ENCODE measurements at regions not wholly inside any gene's neighbourhood (a gene's known extent, or its start where the extent isn't known, plus 50 kb on each side); places are given as distances from the start of the nearest gene placed in this dataset.

- H3K4me1 ChIP-seq (ENCODE audit: low read length) = no peaks in the 10 kb centered on the region
- H2AFZ ChIP-seq (ENCODE audit: low read depth, low read length) = no peak overlapping the region
- no peaks in the 10 kb centered on the region for H3K9me3 ChIP-seq (ENCODE audit: insufficient read depth, low read length)
- TF ChIP-seq EZH2phosphoT487 (IDR thresholded peaks at IDR 0.05; ENCODE audit: low read depth) = no peak
- TF ChIP-seq, protein P1, sequence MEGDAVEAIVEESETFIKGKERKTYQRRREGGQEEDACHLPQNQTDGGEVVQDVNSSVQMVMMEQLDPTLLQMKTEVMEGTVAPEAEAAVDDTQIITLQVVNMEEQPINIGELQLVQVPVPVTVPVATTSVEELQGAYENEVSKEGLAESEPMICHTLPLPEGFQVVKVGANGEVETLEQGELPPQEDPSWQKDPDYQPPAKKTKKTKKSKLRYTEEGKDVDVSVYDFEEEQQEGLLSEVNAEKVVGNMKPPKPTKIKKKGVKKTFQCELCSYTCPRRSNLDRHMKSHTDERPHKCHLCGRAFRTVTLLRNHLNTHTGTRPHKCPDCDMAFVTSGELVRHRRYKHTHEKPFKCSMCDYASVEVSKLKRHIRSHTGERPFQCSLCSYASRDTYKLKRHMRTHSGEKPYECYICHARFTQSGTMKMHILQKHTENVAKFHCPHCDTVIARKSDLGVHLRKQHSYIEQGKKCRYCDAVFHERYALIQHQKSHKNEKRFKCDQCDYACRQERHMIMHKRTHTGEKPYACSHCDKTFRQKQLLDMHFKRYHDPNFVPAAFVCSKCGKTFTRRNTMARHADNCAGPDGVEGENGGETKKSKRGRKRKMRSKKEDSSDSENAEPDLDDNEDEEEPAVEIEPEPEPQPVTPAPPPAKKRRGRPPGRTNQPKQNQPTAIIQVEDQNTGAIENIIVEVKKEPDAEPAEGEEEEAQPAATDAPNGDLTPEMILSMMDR (IDR thresholded peaks at IDR 0.05; ENCODE audit: low read depth, low read length) = no peak
- no peak overlapping the region for H3K4me3 ChIP-seq (ENCODE audit: low read length)
- no peaks in the 10 kb centered on the region for H3K36me3 ChIP-seq (replicated peaks; ENCODE audit: low read depth, low read length)
- no peak overlapping the region for H3K9ac ChIP-seq (ENCODE audit: low read length)
- no peaks in the 10 kb centered on the region for H3K79me2 ChIP-seq (ENCODE audit: low read length)
- H3K27me3 ChIP-seq (ENCODE audit: low read depth, low read length) = no peaks in the 10 kb centered on the region
- no peak overlapping the region for H3K27ac ChIP-seq (ENCODE audit: low read length)
- no peaks in the 10 kb centered on the region for H4K20me1 ChIP-seq (ENCODE audit: insufficient read depth, low read length)
- no peak overlapping the region for H3K4me2 ChIP-seq (ENCODE audit: low read length)
Observed at GRCh38 chr2:140002110-140002509, 1221.9 kb upstream of the NXPH2 start.

DNA sequence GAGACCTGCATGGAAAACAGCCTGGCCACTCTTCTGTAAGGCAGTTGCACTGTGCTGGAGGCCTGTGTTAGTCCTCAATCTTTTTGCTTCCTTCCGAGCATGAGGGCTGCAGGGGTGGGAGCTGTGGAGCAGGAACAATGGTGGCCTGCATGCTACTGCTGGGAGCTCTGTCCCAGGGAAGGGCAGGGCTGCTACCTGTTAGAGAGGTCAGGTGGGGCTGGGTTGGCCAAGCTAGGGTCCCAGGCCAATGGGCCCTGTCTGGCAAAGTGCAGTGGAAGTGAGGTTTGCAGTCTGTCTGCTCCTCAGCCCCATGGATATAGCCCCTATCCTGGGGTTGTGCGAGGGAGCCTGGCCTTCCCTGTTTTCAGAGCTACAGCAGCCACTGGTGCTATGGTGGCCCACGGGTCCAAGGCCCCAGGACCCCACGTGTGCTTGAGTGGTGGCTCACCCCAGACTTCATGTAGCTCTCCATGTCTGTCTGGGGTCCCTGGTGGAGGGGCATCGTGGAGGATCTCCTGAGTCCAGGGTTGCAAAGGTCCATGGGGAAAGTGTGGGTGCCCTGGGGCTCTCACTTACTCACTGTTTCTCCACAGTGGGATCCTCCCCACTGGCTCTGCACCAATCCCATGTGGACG lies 1212.6 kb upstream of the NXPH2 start:
- Histone ChIP-seq H3K27me3 (ENCODE audit: low read depth, low read length) (no peaks in the 10 kb centered on the region), H3K4me1 (ENCODE audit: low read length) (no peaks in the 10 kb centered on the region), H2AFZ (ENCODE audit: low read depth, low read length) (no peak overlapping the region), H3K9ac (ENCODE audit: low read length) (no peak overlapping the region), H3K9me3 (ENCODE audit: insufficient read depth, low read length) (no peaks in the 10 kb centered on the region), H3K4me2 (ENCODE audit: low read length) (no peak overlapping the region), H3K27ac (ENCODE audit: low read length) (no peak overlapping the region), H3K4me3 (ENCODE audit: low read length) (no peak overlapping the region), H4K20me1 (ENCODE audit: insufficient read depth, low read length) (no peaks in the 10 kb centered on the region), H3K36me3 (replicated peaks; ENCODE audit: low read depth, low read length) (no peaks in the 10 kb centered on the region), H3K79me2 (ENCODE audit: low read length) (no peaks in the 10 kb centered on the region)
- no peak for TF ChIP-seq EZH2phosphoT487 (IDR thresholded peaks at IDR 0.05; ENCODE audit: low read depth)
- TF ChIP-seq, protein P1 (IDR thresholded peaks at IDR 0.05; ENCODE audit: low read depth, low read length) = no peak

GRCh38 chr2:139992078-139992477 lies 1211.9 kb upstream of the NXPH2 start:
- Histone ChIP-seq H3K4me2 (ENCODE audit: low read length) (no peak overlapping the region), H3K27me3 (ENCODE audit: low read depth, low read length) (no peaks in the 10 kb centered on the region), H3K4me3 (ENCODE audit: low read length) (no peak overlapping the region)

DNA sequence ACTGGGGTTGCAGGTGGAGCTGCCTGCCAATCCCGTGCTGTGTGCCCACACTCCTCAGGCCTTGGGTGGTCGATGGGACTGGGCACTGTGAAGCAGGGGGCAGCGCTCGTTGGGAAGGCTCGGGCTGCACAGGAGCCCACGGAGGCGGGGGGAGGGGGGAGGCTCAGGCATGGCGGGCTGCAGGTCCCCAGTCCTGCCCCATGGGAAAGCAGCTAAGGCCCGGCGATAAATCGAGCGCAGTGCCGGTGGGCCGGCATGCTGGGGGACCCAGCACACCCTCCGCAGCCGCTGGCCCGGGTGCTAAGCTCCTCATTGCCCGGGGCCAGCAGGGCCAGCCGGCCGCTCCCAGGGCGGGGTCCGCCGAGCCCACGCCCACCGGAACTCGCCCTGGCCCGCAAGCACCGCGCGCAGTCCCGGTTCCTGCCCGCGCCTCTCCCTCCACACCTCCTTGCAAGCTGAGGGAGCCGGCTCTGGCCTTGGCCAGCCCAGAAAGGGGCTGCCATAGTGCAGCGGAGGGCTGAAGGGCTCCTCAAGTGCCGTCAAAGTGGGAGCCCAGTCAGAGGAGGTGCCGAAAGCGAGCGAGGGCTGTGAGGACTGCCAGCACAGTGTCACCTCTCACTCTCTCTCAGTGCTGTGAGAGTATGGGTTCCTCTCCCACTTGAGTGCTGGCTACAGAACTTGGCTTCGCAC lies 1210.6 kb upstream of the NXPH2 start:
- Histone ChIP-seq H4K20me1 (ENCODE audit: insufficient read depth, low read length) (no peaks in the 10 kb centered on the region), H3K4me1 (ENCODE audit: low read length) (no peaks in the 10 kb centered on the region), H3K27me3 (ENCODE audit: low read depth, low read length) (no peaks in the 10 kb centered on the region), H3K9ac (ENCODE audit: low read length) (no peak overlapping the region), H3K4me2 (ENCODE audit: low read length) (no peak overlapping the region), H3K9me3 (ENCODE audit: insufficient read depth, low read length) (no peaks in the 10 kb centered on the region), H3K27ac (ENCODE audit: low read length) (no peak overlapping the region), H3K79me2 (ENCODE audit: low read length) (no peaks in the 10 kb centered on the region), H3K4me3 (ENCODE audit: low read length) (no peak overlapping the region), H3K36me3 (replicated peaks; ENCODE audit: low read depth, low read length) (no peaks in the 10 kb centered on the region), H2AFZ (ENCODE audit: low read depth, low read length) (no peak overlapping the region)
- TF ChIP-seq EZH2phosphoT487 (IDR thresholded peaks at IDR 0.05; ENCODE audit: low read depth) = no peak
- TF ChIP-seq, protein P1 (IDR thresholded peaks at IDR 0.05; ENCODE audit: low read depth, low read length) = no peak

More at GRCh38 chr2:139992078-139992477, 1211.9 kb upstream of the NXPH2 start:
- H3K36me3 ChIP-seq (replicated peaks; ENCODE audit: low read depth, low read length) = no peaks in the 10 kb centered on the region
- no peak overlapping the region for H3K27ac ChIP-seq (ENCODE audit: low read length)
- no peak overlapping the region for H3K9ac ChIP-seq (ENCODE audit: low read length)
- H3K9me3 ChIP-seq (ENCODE audit: insufficient read depth, low read length) = no peaks in the 10 kb centered on the region
- H3K79me2 ChIP-seq (ENCODE audit: low read length) = no peaks in the 10 kb centered on the region
- H4K20me1 ChIP-seq (ENCODE audit: insufficient read depth, low read length) = no peaks in the 10 kb centered on the region
- TF ChIP-seq EZH2phosphoT487 (IDR thresholded peaks at IDR 0.05; ENCODE audit: low read depth) = no peak
- TF ChIP-seq, protein P1 (IDR thresholded peaks at IDR 0.05; ENCODE audit: low read depth, low read length) = no peak
- H3K4me1 ChIP-seq (ENCODE audit: low read length) = no peaks in the 10 kb centered on the region
- H2AFZ ChIP-seq (ENCODE audit: low read depth, low read length) = no peak overlapping the region

Measured in OCI-LY3 (cell line).